Kidney (tissue), 13 donors: ENCODE measurements at regions not wholly inside any gene's neighbourhood (a gene's known extent, or its start where the extent isn't known, plus 50 kb on each side); places are given as distances from the start of the nearest gene placed in this dataset.

Source experiments
- DNase-seq, 5 donors: peaks; one replicate each; pipeline ENCODE4 v3.0.0-alpha.2; 2013 to 2020
- FAIRE-seq: peaks from 2 replicates; lab custom pipeline; 2012; peaks lifted over from hg19 to GRCh38; lab: Jason Lieb, UNC
- H3K27ac ChIP-seq, 2 donors: one replicate each; pipeline ENCODE4 v1.7.0; 2013; ENCODE audit warnings: low read depth in 2 of 2, low read length in 2 of 2, inconsistent platforms in 1 of 2
- H3K27me3 ChIP-seq: one replicate; pipeline ENCODE4 v1.7.1; 2013; ENCODE audit warnings: low read length, inconsistent platforms; ENCODE audit not compliant: control insufficient read depth, insufficient read depth
- H3K36me3 ChIP-seq, 3 donors: one replicate each; pipeline versions ENCODE4 v1.7.0 to v1.7.1; 2013; ENCODE audit warnings: low read length in 3 of 3, control low read depth in 1 of 3, inconsistent platforms in 1 of 3; ENCODE audit not compliant: insufficient read depth in 3 of 3, control insufficient read depth in 2 of 3
- H3K4me1 ChIP-seq, 3 donors: one replicate each; pipeline versions ENCODE4 v1.7.0 to v1.7.1; 2013; ENCODE audit warnings: low read length in 3 of 3, inconsistent platforms in 1 of 3, low read depth in 1 of 3; ENCODE audit not compliant: control insufficient read depth in 2 of 3, insufficient read depth in 2 of 3
- H3K4me3 ChIP-seq, 3 donors: one replicate each; pipeline versions ENCODE4 v1.7.0 to v1.8.1; 2013; ENCODE audit warnings: low read length in 3 of 3, control low read depth in 1 of 3, inconsistent platforms in 1 of 3
- H3K9ac ChIP-seq, 3 donors: one replicate each; pipeline versions ENCODE4 v1.7.0 to v1.7.1; 2013; ENCODE audit warnings: low read length in 3 of 3, control low read depth in 1 of 3, inconsistent platforms in 1 of 3
- H3K9me3 ChIP-seq, 3 donors: one replicate each; pipeline versions ENCODE4 v1.7.0 to v1.7.1; 2013; ENCODE audit warnings: low read length in 3 of 3, control low read depth in 1 of 3, inconsistent platforms in 1 of 3; ENCODE audit not compliant: control insufficient read depth in 2 of 3, insufficient read depth in 1 of 3
- CTCF ChIP-seq: IDR thresholded peaks from 3 replicates; pipeline ENCODE4 v1.5.1; 2012; ENCODE audit warnings: mild to moderate bottlenecking, moderate library complexity, borderline replicate concordance; ENCODE audit not compliant: insufficient read depth; ENCODE audit errors: extremely low read depth
- intact Hi-C: fragments of 100-400 bp; cut with DNase I; formaldehyde crosslinking; loops from one replicate; pipeline ENCODE4 v1.11.1; 2022
- donor health status: control.
- donor health status: control.
- donor health status: control.
- donor health status: control.
- donor health status: control.
- donor health status: DM: yes; HTN: yes; CAD: no.
- donor health status: Normal renal cell carcinoma (clear cell type).

GRCh38 chr9:28882529-28882928, 1309.2 kb upstream of the C9orf72 start:
- intact Hi-C loops = no loop called here
- Histone ChIP-seq H3K4me3 (no peak overlapping the region), H3K9ac (no peak overlapping the region), H3K27me3 (no peaks in the 10 kb centered on the region), H3K27ac (no peak overlapping the region), H3K9me3 (no peaks in the 10 kb centered on the region), H3K36me3 (no peaks in the 10 kb centered on the region), H3K4me1 (no peaks in the 10 kb centered on the region)
- no peak for TF ChIP-seq CTCF
- FAIRE-seq (no peak), DNase-seq (no peak)

- intact Hi-C loops = no loop called here
- no peak for TF ChIP-seq CTCF
- Histone ChIP-seq H3K9me3 (no peaks in the 10 kb centered on the region), H3K36me3 (no peaks in the 10 kb centered on the region), H3K9ac (no peak overlapping the region), H3K4me1 (no peaks in the 10 kb centered on the region), H3K4me3 (no peak overlapping the region), H3K27ac (no peak overlapping the region), H3K27me3 (no peaks in the 10 kb centered on the region)
- no peak for DNase-seq
- FAIRE-seq = no peak
Observed at GRCh38 chr9:28883234-28883633, 1310.0 kb upstream of the C9orf72 start.

GRCh38 chr9:28887188-28887884, 1314.1 kb upstream of the C9orf72 start:
- no peak overlapping the region for H3K9ac ChIP-seq
- H3K27me3 ChIP-seq = no peaks in the 10 kb centered on the region
- no peak overlapping the region for H3K27ac ChIP-seq
- no peaks in the 10 kb centered on the region for H3K9me3 ChIP-seq
- no peak for TF ChIP-seq CTCF
- no peaks in the 10 kb centered on the region for H3K36me3 ChIP-seq
- DNase-seq (no peak), FAIRE-seq (no peak)
- H3K4me3 ChIP-seq = no peak overlapping the region
- H3K4me1 ChIP-seq = no peaks in the 10 kb centered on the region
- intact Hi-C loops = no loop called here

GRCh38 chr9:28888806-28889205, 1315.5 kb upstream of the C9orf72 start:
- no peaks in the 10 kb centered on the region for H3K9me3 ChIP-seq
- TF ChIP-seq CTCF = no peak
- intact Hi-C loops = no loop called here
- no peaks in the 10 kb centered on the region for H3K4me1 ChIP-seq
- no peak overlapping the region for H3K9ac ChIP-seq
- H3K27me3 ChIP-seq = no peaks in the 10 kb centered on the region
- H3K4me3 ChIP-seq = no peak overlapping the region
- DNase-seq (no peak), FAIRE-seq (no peak)
- H3K36me3 ChIP-seq = no peaks in the 10 kb centered on the region
- H3K27ac ChIP-seq = no peak overlapping the region
